HG02852 (cell line): ENCODE measurements at regions not wholly inside any gene's neighbourhood (a gene's known extent, or its start where the extent isn't known, plus 50 kb on each side); places are given as distances from the start of the nearest gene placed in this dataset.
"Not testable (repeated sequence)": the region's sequence is repeated elsewhere in the genome, so short reads cannot be mapped to it uniquely, and the experiment has no call there.

ENCODE experiments used
- ATAC-seq: cut with Tn5 transposase; IDR thresholded peaks from one replicate; pipeline ENCODE4 v1.9.1; 2021; ENCODE audit warnings: mild to moderate bottlenecking, moderate library complexity; ENCODE audit not compliant: unreplicated experiment

GRCh38 chr1:194653385-194653784, 1467.0 kb upstream of the B3GALT2 start:
- ATAC-seq: no peak

DNA sequence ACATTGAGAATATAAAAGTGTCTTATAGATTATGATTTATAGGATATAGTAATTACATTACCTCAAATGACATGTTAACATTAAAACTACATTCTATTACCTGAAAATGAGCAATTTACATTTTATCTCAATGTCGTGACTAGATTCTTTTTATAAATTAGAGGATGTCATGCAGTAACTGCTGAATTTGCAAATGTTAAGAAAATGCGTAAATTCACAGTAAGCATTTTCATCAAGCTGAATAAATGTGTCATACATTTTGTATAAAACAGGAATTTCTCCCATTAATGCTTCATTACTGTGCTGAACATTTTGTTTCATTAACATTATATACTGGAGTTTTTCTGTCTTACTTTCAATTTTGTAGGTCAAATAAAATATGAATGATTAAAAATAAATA, 1460.7 kb upstream of the B3GALT2 start:
- no peak for ATAC-seq

GRCh38 chr1:194644528-194644927, 1458.1 kb upstream of the B3GALT2 start:
- no peak for ATAC-seq

DNA sequence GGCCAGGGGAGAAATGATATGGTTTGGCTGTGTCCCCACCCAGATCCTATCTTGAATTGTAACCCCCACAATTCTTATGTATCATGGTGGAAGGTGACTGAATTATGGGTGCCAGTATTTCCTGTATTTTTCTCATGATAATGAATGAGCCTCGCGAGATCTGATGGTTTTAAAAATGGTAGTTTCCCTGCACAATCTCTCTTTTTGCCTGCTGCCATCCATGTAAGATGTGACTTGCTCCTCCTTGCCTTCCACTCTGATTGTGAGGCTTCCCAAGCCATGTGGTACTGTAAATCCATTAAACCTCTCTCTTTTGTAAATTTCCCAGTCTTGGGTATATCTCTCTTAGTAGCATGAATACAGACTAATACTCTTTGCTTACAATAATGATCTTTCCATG, 1453.9 kb upstream of the B3GALT2 start:
- no peak for ATAC-seq

GRCh38 chr1:194629011-194629410, 1442.6 kb upstream of the B3GALT2 start:
- no peak for ATAC-seq

DNA sequence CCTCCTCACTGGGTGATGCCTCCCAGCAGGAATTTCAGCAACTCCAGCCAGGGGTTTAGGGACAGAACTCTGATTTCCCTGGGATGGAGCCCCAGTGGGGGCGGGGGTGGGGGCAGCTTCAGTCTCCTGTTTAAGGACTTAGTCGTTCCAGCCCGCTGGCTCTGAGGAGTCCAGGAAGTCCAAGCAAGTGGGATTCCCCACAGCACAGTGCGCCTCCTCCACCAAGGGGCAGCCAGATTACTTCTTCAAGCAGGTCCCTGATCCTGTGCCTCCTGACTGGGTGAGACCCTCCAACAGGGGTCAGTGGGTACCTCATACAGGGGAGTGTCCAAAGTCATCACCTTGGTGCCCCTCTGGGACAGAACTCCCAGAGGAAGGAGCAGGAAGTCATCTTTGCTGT, 1438.4 kb upstream of the B3GALT2 start:
- ATAC-seq: no peak

DNA sequence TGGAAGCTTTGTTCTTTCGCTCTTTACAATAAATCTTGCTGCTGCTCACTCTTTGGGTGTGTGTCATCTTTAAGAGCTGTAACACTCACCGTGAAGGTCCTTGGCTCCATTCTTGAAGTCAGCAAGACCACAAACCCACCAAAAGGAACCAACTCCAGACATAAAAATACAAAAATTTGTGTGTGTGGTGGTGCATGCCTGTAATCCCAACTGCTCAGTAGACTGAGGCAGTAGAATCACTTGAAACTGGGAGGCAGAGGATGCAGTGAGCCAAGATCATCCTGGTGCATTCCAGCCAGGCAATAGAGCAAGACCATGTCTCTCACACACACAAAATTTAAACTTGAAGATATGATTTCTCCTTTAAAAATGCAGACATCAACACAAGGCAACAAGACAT, 1431.7 kb upstream of the B3GALT2 start:
- no peak for ATAC-seq

DNA sequence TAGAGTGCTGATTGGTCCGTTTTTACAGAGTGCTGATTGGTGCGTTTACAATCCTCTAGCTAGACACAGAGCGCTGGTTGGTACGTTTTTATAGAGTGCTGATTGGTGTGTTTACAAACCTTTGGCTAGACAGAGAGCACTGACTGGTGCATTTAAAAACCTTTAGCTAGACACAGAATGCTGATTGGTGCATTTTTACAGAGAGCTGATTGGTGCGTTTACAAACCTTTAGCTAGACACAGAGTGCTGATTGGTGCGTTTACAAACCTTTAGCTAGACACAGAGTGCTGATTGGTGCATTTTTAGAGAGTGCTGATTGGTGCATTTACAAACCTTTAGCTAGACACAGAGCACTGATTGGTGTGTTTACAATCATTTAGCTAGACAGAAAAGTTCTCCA, 1430.9 kb upstream of the B3GALT2 start:
- ATAC-seq: not testable (repeated sequence)

DNA sequence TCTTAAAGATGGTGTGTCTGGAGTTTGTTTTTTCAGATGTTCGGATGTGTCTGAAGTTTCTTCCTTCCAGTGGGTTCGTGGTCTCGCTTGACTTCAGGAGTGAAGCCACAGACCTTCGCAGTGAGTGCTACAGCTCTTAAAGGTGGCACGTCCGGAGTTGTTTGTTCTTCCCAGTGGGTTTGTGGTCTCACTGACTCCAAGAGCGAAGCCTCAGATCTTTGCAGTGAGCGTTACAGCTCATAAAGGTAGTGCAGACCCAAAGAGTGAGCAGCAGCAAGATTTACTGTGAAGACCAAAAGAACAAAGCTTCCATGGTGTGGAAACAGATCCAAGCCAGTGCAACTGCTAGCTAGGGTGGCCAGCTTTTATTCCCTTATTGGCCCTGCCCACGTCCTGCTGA, 1430.4 kb upstream of the B3GALT2 start:
- ATAC-seq: no peak

GRCh38 chr1:194602184-194602583, 1415.8 kb upstream of the B3GALT2 start:
- ATAC-seq: no peak

DNA sequence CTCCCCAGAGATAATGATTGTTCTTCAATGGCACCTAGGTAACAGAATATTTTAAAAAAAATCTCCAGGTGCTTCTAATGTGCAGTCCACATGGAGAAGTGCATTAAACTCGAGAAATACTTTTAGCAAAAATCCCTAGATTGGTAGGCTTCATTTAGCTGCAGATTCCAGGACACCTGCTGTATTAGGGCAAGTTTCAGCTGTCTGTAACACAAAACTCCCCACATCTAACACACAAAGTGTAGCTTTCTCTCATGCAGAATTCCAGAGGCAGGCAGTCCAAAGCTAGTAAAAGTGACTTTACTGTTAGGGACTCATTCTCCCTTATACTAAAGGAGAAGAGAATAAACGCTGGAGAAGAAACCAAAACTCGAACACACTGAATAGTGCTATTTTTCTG, 1414.3 kb upstream of the B3GALT2 start:
- ATAC-seq: no peak

GRCh38 chr1:194598098-194598497, 1411.7 kb upstream of the B3GALT2 start:
- no peak for ATAC-seq

DNA sequence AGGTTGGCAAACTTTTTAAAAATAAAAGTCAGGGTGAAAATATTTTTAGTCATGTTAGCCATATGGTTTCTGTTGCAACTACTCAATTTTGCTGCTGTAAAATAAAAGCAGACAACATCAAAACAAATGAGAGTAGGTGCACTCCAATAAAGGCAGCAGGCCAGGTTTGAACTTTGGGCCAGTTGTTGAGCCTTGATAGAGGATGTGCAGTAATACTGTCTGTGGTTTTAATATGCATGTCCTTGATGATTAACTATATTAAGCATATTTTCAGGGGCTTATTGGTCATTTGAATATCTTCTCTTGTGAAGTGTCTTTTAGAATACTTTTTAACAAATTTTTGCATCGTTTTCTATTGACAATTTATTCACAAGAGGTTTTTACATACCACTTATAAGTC, 1399.9 kb upstream of the B3GALT2 start:
- no peak for ATAC-seq

GRCh38 chr1:194584052-194584451, 1397.6 kb upstream of the B3GALT2 start:
- ATAC-seq: no peak

- no peak for ATAC-seq
Observed at GRCh38 chr1:194570476-194570875, 1384.1 kb upstream of the B3GALT2 start.

GRCh38 chr1:194568610-194569009, 1382.2 kb upstream of the B3GALT2 start:
- ATAC-seq: no peak

DNA sequence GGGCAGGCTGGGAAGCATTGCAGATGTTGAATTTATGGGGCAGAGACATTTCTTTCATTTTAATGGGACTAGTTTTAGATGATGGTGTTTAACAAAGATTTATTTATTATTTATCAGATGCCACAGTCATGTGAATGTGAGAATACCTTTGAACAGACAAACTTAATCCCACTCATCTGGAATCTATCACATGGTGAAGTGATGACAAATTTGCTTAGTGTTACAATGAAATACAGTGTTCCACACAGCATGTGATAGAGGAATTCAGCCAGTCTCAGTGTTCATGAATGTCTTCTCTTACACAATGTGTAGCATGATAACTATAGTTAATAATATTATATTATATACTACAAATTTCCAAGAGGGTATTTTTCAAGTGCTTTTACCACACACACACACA, 1361.7 kb upstream of the B3GALT2 start:
- no peak for ATAC-seq

- no peak for ATAC-seq
Observed at GRCh38 chr1:194544012-194544411, 1357.6 kb upstream of the B3GALT2 start.

DNA sequence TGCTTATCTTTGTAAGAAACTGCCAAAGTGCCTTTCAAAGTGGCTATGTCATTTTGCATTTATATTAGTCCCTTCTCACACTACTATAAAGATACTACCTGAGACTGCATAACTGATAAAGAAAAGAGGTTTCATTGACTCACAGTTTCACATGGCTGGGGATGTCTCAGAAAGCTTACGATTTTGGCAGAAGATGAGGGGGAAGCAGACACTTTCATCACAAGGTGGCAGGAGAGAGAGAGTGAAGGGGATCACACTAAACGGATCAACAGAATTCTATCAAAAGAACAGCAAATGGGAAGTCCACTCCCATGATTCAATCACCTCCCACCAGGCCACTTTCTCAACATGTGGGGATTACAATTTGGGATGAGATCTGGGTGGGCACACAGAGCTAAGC, 1352.0 kb upstream of the B3GALT2 start:
- ATAC-seq: no peak

- ATAC-seq: no peak
Observed at GRCh38 chr1:194537521-194537920, 1351.1 kb upstream of the B3GALT2 start.

- ATAC-seq: no peak
Observed at GRCh38 chr1:194535369-194535768, 1349.0 kb upstream of the B3GALT2 start.

- ATAC-seq: no peak
Observed at GRCh38 chr1:194534784-194535183, 1348.4 kb upstream of the B3GALT2 start.

- ATAC-seq: no peak
Observed at GRCh38 chr1:194533641-194534040, 1347.2 kb upstream of the B3GALT2 start.

DNA sequence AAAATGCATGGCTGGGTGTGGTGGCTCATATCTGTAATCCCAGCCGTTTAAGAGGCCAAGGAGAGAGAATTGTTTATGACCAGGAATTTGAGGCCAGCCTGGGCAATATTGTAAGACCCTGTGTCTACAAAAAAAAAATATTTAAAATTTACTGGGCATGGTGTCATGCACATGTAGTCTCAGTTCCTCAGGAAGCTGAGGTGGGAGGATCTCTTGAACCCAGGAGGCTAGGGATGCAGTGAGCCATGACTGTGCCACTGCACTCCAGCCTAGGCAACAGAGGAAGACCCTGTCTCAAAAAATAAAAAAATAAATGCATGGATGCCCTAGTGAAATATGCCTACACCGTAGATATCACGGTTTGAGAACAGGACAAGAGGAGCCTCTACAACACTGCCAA, 1331.2 kb upstream of the B3GALT2 start:
- no peak for ATAC-seq
